ENCODE measurements at regions not wholly inside any gene's neighbourhood (a gene's known extent, or its start where the extent isn't known, plus 50 kb on each side); places are given as distances from the start of the nearest gene placed in this dataset.

GRCh38 chr2:180062178-180062577, 55.1 kb upstream of the CWC22 start:
- Mint-ChIP-seq H3K36me3 (ENCODE audit: low read depth) (no peaks in the 10 kb centered on the region), H3K4me3 (no peak overlapping the region), H3K27ac (no peak overlapping the region), H3K4me1 (no peaks in the 10 kb centered on the region), H3K9me3 (no peaks in the 10 kb centered on the region), H3K27me3 (peaks cover 3% of the 10 kb centered on the region)
- no peak for ATAC-seq (replicated peaks)

GRCh38 chr2:180061546-180061945, 54.4 kb upstream of the CWC22 start:
- Mint-ChIP-seq H3K27me3 (peaks cover 3% of the 10 kb centered on the region), H3K4me3 (no peak overlapping the region), H3K9me3 (no peaks in the 10 kb centered on the region), H3K27ac (no peak overlapping the region), H3K4me1 (no peaks in the 10 kb centered on the region), H3K36me3 (ENCODE audit: low read depth) (no peaks in the 10 kb centered on the region)
- ATAC-seq (replicated peaks) = no peak

- H3K4me3 Mint-ChIP-seq = no peak overlapping the region
- ATAC-seq (replicated peaks) = no peak
- no peak overlapping the region for H3K27ac Mint-ChIP-seq
- H3K36me3 Mint-ChIP-seq (ENCODE audit: low read depth) = no peaks in the 10 kb centered on the region
- no peaks in the 10 kb centered on the region for H3K9me3 Mint-ChIP-seq
- no peaks in the 10 kb centered on the region for H3K4me1 Mint-ChIP-seq
- H3K27me3 Mint-ChIP-seq = peaks cover 3% of the 10 kb centered on the region
Measured at GRCh38 chr2:180061085-180061484, 54.0 kb upstream of the CWC22 start.

GRCh38 chr2:180058993-180059392, 51.9 kb upstream of the CWC22 start:
- H3K9me3 Mint-ChIP-seq = no peaks in the 10 kb centered on the region
- H3K36me3 Mint-ChIP-seq (ENCODE audit: low read depth) = no peaks in the 10 kb centered on the region
- no peak for ATAC-seq (replicated peaks)
- H3K27ac Mint-ChIP-seq = no peak overlapping the region
- peaks cover 3% of the 10 kb centered on the region for H3K27me3 Mint-ChIP-seq
- no peak overlapping the region for H3K4me3 Mint-ChIP-seq
- H3K4me1 Mint-ChIP-seq = no peaks in the 10 kb centered on the region

GRCh38 chr2:180057706-180058412, 50.8 kb upstream of the CWC22 start:
- Mint-ChIP-seq H3K27ac (no peak overlapping the region), H3K36me3 (ENCODE audit: low read depth) (no peaks in the 10 kb centered on the region), H3K4me3 (no peak overlapping the region), H3K4me1 (no peaks in the 10 kb centered on the region), H3K9me3 (no peaks in the 10 kb centered on the region), H3K27me3 (peaks cover 3% of the 10 kb centered on the region)
- no peak for ATAC-seq (replicated peaks)
